DOHH2 (cell line): ENCODE measurements at regions not wholly inside any gene's neighbourhood (a gene's known extent, or its start where the extent isn't known, plus 50 kb on each side); places are given as distances from the start of the nearest gene placed in this dataset.

Source experiments
- H3F3A ChIP-seq: fragments of 200-600 bp; sonication (generic), shearing (Covaris generic); 2 replicates; pipeline ENCODE4 v1.6.0; 2016; ENCODE audit warnings: antibody characterized with exemption, mild to moderate bottlenecking; ENCODE audit not compliant: control insufficient read depth, insufficient read depth
- H3K27ac ChIP-seq: fragments of 200-600 bp; sonication (generic); 2 replicates; pipeline ENCODE4 v1.5.1; 2014; ENCODE audit warnings: low read depth, mild to moderate bottlenecking, low read length, moderate library complexity
- H3K27me3 ChIP-seq: fragments of 200-600 bp; sonication (generic); 2 replicates; pipeline ENCODE4 v1.6.1; 2014; ENCODE audit warnings: mild to moderate bottlenecking, low read length, mixed read lengths; ENCODE audit not compliant: control insufficient read depth
- H3K36me3 ChIP-seq: fragments of 200-600 bp; sonication (generic); 2 replicates; pipeline ENCODE4 v1.6.1; 2014; ENCODE audit warnings: mild to moderate bottlenecking, low read length, moderate library complexity, mixed read lengths; ENCODE audit not compliant: control insufficient read depth
- H3K4me1 ChIP-seq: fragments of 200-600 bp; sonication (generic); 2 replicates; pipeline ENCODE4 v1.6.1; 2014; ENCODE audit warnings: mild to moderate bottlenecking, low read length, mixed read lengths; ENCODE audit not compliant: control insufficient read depth
- H3K4me2 ChIP-seq: fragments of 200-600 bp; sonication (generic); 2 replicates; pipeline ENCODE4 v1.6.0; 2014; ENCODE audit warnings: mild to moderate bottlenecking, low read length, moderate library complexity
- H3K4me3 ChIP-seq: fragments of 200-600 bp; sonication (generic); 2 replicates; pipeline ENCODE4 v1.5.1; 2014; ENCODE audit warnings: mild to moderate bottlenecking, low read length, mixed read lengths
- H3K79me2 ChIP-seq: fragments of 200-600 bp; sonication (generic); 2 replicates; pipeline ENCODE4 v1.6.1; 2014; ENCODE audit warnings: mild to moderate bottlenecking, low read length, mixed read lengths; ENCODE audit not compliant: control insufficient read depth
- H3K9me2 ChIP-seq: fragments of 200-600 bp; sonication (generic); replicated peaks from 2 replicates; pipeline ENCODE4 v1.6.1; 2014; ENCODE audit warnings: mild to moderate bottlenecking, low read length, mixed read lengths; ENCODE audit not compliant: control insufficient read depth
- H3K9me3 ChIP-seq: fragments of 200-600 bp; sonication (generic); 2 replicates; pipeline ENCODE4 v1.6.1; 2014; ENCODE audit warnings: antibody characterized with exemption, low read length, mixed read lengths; ENCODE audit not compliant: control insufficient read depth, insufficient read depth
- H4K20me1 ChIP-seq: fragments of 200-600 bp; sonication (generic); 2 replicates; pipeline ENCODE4 v1.6.0; 2014; ENCODE audit warnings: low read depth, mild to moderate bottlenecking, antibody characterized with exemption, low read length, moderate library complexity; ENCODE audit not compliant: control insufficient read depth, insufficient read depth
- EZH2phosphoT487 ChIP-seq: fragments of 200-600 bp; sonication (generic); IDR thresholded peaks from 2 replicates; pipeline ENCODE4 v1.6.1; 2017; ENCODE audit warnings: borderline replicate concordance, mild to moderate bottlenecking, antibody characterized with exemption, low read length, moderate library complexity, mixed read lengths
- TF ChIP-seq, protein P1 (sequence below): fragments of 200-600 bp; sonication (generic); IDR thresholded peaks from one replicate; pipeline ENCODE4 v1.5.1; 2014; ENCODE audit warnings: antibody characterized with exemption, mild to moderate bottlenecking, low read depth, low read length; ENCODE audit not compliant: poor library complexity, severe bottlenecking

DNA sequence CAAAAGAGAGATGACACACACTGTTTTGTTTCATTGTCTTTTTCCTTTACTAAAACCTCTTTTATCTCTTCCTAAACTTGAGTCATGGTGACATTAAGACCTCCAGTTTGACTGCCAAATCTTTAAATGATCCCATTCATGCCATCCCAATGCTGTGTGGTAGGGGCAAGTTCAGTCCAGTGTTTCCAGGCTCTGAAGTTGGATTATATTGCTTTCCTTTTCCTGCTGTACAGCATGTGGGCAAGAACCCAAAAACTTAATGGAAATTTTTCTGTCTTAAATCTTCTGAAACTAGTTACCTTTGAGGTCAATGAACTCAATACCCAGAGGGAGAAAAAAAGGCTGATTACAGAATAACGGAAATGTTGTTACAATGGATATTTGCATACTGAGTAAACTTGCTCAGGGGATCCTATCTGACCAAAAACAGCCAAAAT is 187.1 kb upstream of the FAR2 start:
- no peaks in the 10 kb centered on the region for H3F3A ChIP-seq

DNA sequence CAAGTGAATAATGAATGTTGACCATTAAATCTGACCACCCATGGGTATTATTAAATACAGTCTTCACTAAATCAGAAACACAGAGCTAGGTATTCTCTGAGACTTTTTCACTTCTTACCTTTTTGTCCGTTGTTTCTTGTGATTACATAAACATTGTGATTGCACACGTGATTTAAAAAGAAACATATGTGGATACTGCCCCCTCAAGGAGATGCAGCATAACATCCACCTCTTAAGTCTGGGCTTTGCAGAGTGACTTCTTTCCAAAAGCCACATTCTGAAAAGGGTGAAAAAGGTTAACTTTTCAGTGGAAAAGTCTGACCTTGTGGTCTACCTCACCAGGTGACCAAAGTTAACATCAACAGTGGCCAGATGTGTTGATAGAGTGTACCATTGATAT is 185.5 kb upstream of the FAR2 start:
- no peaks in the 10 kb centered on the region for H3K4me1 ChIP-seq
- H3K9me2 ChIP-seq: no peaks in the 10 kb centered on the region; the same call in 1 of the 2 replicates
- no peaks in the 10 kb centered on the region for H3K9me3 ChIP-seq
- H3K27me3 ChIP-seq: no peaks in the 10 kb centered on the region
- no peaks in the 10 kb centered on the region for H3K79me2 ChIP-seq
- no peaks in the 10 kb centered on the region for H3F3A ChIP-seq
- H3K4me3 ChIP-seq: no peak overlapping the region
- peak overlapping the region; percentile 30; the same call in 1 of the 2 replicates for H3K4me2 ChIP-seq
- no peaks in the 10 kb centered on the region for H3K36me3 ChIP-seq
- TF ChIP-seq, protein P1, sequence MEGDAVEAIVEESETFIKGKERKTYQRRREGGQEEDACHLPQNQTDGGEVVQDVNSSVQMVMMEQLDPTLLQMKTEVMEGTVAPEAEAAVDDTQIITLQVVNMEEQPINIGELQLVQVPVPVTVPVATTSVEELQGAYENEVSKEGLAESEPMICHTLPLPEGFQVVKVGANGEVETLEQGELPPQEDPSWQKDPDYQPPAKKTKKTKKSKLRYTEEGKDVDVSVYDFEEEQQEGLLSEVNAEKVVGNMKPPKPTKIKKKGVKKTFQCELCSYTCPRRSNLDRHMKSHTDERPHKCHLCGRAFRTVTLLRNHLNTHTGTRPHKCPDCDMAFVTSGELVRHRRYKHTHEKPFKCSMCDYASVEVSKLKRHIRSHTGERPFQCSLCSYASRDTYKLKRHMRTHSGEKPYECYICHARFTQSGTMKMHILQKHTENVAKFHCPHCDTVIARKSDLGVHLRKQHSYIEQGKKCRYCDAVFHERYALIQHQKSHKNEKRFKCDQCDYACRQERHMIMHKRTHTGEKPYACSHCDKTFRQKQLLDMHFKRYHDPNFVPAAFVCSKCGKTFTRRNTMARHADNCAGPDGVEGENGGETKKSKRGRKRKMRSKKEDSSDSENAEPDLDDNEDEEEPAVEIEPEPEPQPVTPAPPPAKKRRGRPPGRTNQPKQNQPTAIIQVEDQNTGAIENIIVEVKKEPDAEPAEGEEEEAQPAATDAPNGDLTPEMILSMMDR: peak; percentile 42
- TF ChIP-seq EZH2phosphoT487: no peak
- no peaks in the 10 kb centered on the region for H4K20me1 ChIP-seq
- H3K27ac ChIP-seq: no peak overlapping the region

More for the DNA sequence above, 187.1 kb upstream of the FAR2 start:
- Histone ChIP-seq H3K9me2 (no peaks in the 10 kb centered on the region; the same call in 1 of the 2 replicates), H3K9me3 (no peaks in the 10 kb centered on the region), H3K27me3 (no peaks in the 10 kb centered on the region), H3K79me2 (no peaks in the 10 kb centered on the region), H3K4me3 (no peak overlapping the region), H4K20me1 (no peaks in the 10 kb centered on the region), H3K36me3 (no peaks in the 10 kb centered on the region), H3K4me1 (no peaks in the 10 kb centered on the region), H3K27ac (no peak overlapping the region), H3K4me2 (no peak overlapping the region)
- TF ChIP-seq, protein P1: no peak
- TF ChIP-seq EZH2phosphoT487: no peak

DNA sequence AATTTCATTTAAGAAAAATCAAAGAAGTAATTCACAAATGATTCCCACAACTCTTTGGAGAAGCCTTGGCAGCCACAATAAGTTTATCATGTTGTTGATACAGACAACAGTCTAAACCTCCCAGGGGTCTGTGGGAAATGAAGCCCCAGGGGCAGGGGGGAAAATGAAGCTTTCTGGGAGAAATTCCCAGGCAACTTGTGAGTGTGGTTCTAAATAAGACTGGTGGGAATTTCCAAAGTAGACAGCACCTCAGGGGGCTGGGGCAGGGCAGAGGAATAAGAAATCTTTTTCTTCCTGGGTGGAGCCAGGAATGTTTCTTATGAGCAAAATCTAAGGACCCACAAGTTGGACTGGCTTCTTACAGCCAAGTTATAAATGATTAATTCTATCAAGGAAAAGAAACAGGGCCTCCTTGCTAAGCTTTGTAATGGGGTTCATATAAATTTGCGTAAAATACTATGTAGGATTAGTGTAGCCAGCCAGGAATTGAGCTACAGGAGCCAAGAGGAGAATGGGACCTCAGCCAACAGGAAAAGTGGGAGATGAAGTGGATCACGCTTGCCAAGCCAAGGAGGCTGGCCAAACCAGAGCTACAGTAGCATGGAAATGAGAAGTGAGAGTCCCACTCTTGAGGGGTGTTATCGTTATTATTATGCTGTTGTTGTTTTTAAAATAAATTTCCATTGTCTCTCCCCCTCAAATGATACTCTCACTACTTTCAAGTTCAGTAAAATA is 182.9 kb upstream of the FAR2 start:
- no peak for TF ChIP-seq EZH2phosphoT487
- TF ChIP-seq, protein P1: no peak
- no peaks in the 10 kb centered on the region for H4K20me1 ChIP-seq

More for the DNA sequence above, 182.9 kb upstream of the FAR2 start:
- H3K4me2 ChIP-seq: no peak overlapping the region
- H3K79me2 ChIP-seq: no peaks in the 10 kb centered on the region
- no peaks in the 10 kb centered on the region for H3F3A ChIP-seq
- H3K27ac ChIP-seq: no peak overlapping the region
- no peaks in the 10 kb centered on the region for H3K9me3 ChIP-seq
- no peaks in the 10 kb centered on the region for H3K4me1 ChIP-seq
- H3K4me3 ChIP-seq: no peak overlapping the region
- H3K36me3 ChIP-seq: no peaks in the 10 kb centered on the region
- no peaks in the 10 kb centered on the region for H3K9me2 ChIP-seq
- no peaks in the 10 kb centered on the region for H3K27me3 ChIP-seq
